Endothelial cell of umbilical vein (primary cell): ENCODE measurements at regions not wholly inside any gene's neighbourhood (a gene's known extent, or its start where the extent isn't known, plus 50 kb on each side); places are given as distances from the start of the nearest gene placed in this dataset.

Experiments used
- BruUV-seq: library from RNA; stranded (reverse); fragments of 400-500 nt; replicated peaks from 2 replicates; lab custom pipeline; 2021; lab: Mats Ljungman, UMichigan
- CTCF ChIA-PET: fragments of 300-600, 350-600 bp; sonication (Branson Sonifier 250); formaldehyde crosslinking; loops from one replicate; lab custom pipeline; 2021; ENCODE audit warnings: antibody characterized with exemption, inconsistent platforms; lab: Charles Lee
- POLR2A ChIA-PET: fragments of 300-600, 350-600 bp; sonication (Branson Sonifier 250); formaldehyde crosslinking; loops from one replicate; lab custom pipeline; 2021; ENCODE audit warnings: antibody characterized with exemption, inconsistent platforms; lab: Charles Lee
- DNase-seq: peaks from one replicate; pipeline ENCODE4 v3.0.0-alpha.2; 2011; ENCODE audit warnings: low read depth, low spot score
- FAIRE-seq: peaks from 2 replicates; lab custom pipeline; 2011; peaks lifted over from hg19 to GRCh38; lab: Jason Lieb, UNC
- H2AFZ ChIP-seq: 2 replicates; pipeline ENCODE4 v1.6.0; 2012; ENCODE audit warnings: low read depth, low read length, control low read depth, inconsistent platforms
- H3K27ac ChIP-seq: 2 replicates; pipeline ENCODE4 v1.5.1; 2011; ENCODE audit warnings: low read depth, mild to moderate bottlenecking, control low read depth, low read length, moderate library complexity; ENCODE audit not compliant: insufficient read depth
- H3K27me3 ChIP-seq, 2 experiments: 2 replicates each; pipeline versions ENCODE4 v1.6.0 to v1.6.1; 2011; ENCODE audit warnings: low read length in 2 of 2, mixed read lengths in 1 of 2; ENCODE audit not compliant: control insufficient read depth in 2 of 2, insufficient read depth in 2 of 2
- H3K36me3 ChIP-seq, 2 experiments: 2 replicates in 1 of 2; 3 replicates in 1 of 2; pipeline ENCODE4 v1.5.1; 2011; ENCODE audit warnings: low read length in 2 of 2, mild to moderate bottlenecking in 1 of 2, moderate library complexity in 1 of 2; ENCODE audit not compliant: control insufficient read depth in 2 of 2, insufficient read depth in 2 of 2; ENCODE audit errors: extremely low read depth in 1 of 2
- H3K4me1 ChIP-seq: 3 replicates; pipeline ENCODE4 v1.5.1; 2011; ENCODE audit warnings: mild to moderate bottlenecking, low read length; ENCODE audit not compliant: control insufficient read depth, insufficient read depth; ENCODE audit errors: extremely low read depth
- H3K4me2 ChIP-seq: 2 replicates; pipeline ENCODE4 v1.6.1; 2011; ENCODE audit warnings: low read length, control low read depth, mixed read lengths; ENCODE audit not compliant: insufficient read depth
- H3K4me3 ChIP-seq, 3 experiments: fragments of 200-600 bp in 1 of 3; sonication (generic), shearing (Covaris generic) in 1 of 3; replicated peaks in 1 of 3; 2 replicates each; pipeline ENCODE4 v1.5.1; 2011 to 2016; ENCODE audit warnings: control low read depth in 3 of 3, low read length in 3 of 3, mild to moderate bottlenecking in 2 of 3, inconsistent platforms in 1 of 3, low read depth in 1 of 3, moderate library complexity in 1 of 3; ENCODE audit not compliant: insufficient read depth in 1 of 3
- H3K79me2 ChIP-seq: 2 replicates; pipeline ENCODE4 v1.6.0; 2012; ENCODE audit warnings: low read length, inconsistent platforms; ENCODE audit not compliant: control insufficient read depth, insufficient read depth
- H3K9ac ChIP-seq: replicated peaks from 2 replicates; pipeline ENCODE3; 2011; ENCODE audit warnings: low read length, control low read depth; ENCODE audit not compliant: insufficient read depth; ENCODE audit errors: extremely low read depth
- H3K9me1 ChIP-seq: replicated peaks from 3 replicates; pipeline ENCODE4 v1.6.0; 2011; ENCODE audit warnings: mild to moderate bottlenecking, low read length; ENCODE audit not compliant: control insufficient read depth, insufficient read depth; ENCODE audit errors: extremely low read depth
- H3K9me3 ChIP-seq: replicated peaks from 2 replicates; pipeline ENCODE4 v1.5.1; 2012; ENCODE audit warnings: low read length, inconsistent platforms; ENCODE audit not compliant: control insufficient read depth, insufficient read depth
- H4K20me1 ChIP-seq: replicated peaks from 2 replicates; pipeline ENCODE3; 2011; ENCODE audit warnings: mild to moderate bottlenecking, low read length; ENCODE audit not compliant: control insufficient read depth, insufficient read depth; ENCODE audit errors: extremely low read depth
- EZH2 ChIP-seq: IDR thresholded peaks from 2 replicates; pipeline ENCODE4 v1.6.1; 2012; ENCODE audit warnings: borderline replicate concordance, low read depth, mild to moderate bottlenecking, moderate library complexity, low read length, inconsistent platforms; ENCODE audit not compliant: severe bottlenecking
- FOS ChIP-seq: IDR thresholded peaks from 2 replicates; pipeline ENCODE4 v1.6.1; 2011; ENCODE audit warnings: mild to moderate bottlenecking, low read length, moderate library complexity, borderline replicate concordance; ENCODE audit not compliant: insufficient read depth
- GATA2 ChIP-seq: IDR thresholded peaks from 2 replicates; pipeline ENCODE4 v1.7.0; 2011; ENCODE audit warnings: low read depth, mild to moderate bottlenecking, moderate library complexity, mixed read lengths, low read length; ENCODE audit not compliant: insufficient read length, insufficient read depth
- JUN ChIP-seq: IDR thresholded peaks from 2 replicates; pipeline ENCODE4 v1.6.1; 2011; ENCODE audit warnings: borderline replicate concordance, low read depth; ENCODE audit not compliant: insufficient read length, insufficient read depth
- MYC ChIP-seq: IDR thresholded peaks from one replicate; pipeline ENCODE4 v1.6.1; 2011; ENCODE audit warnings: mild to moderate bottlenecking, low read depth, low read length
- POLR2A ChIP-seq: IDR thresholded peaks from 2 replicates; pipeline ENCODE4 v1.6.1; 2012; ENCODE audit warnings: low read depth, mild to moderate bottlenecking, control low read depth, low read length
- POLR2AphosphoS5 ChIP-seq: IDR thresholded peaks from 2 replicates; pipeline ENCODE4 v1.6.1; 2012; ENCODE audit warnings: low read depth, mild to moderate bottlenecking, control low read depth, low read length, moderate library complexity; ENCODE audit not compliant: insufficient read depth
- dilution Hi-C: fragments of 300-500 bp; cut with MboI; formaldehyde crosslinking; loops from one replicate; pipeline ENCODE4 v1.15.0; 2019; ENCODE audit warnings: low sequenced_read_pairs; ENCODE audit not compliant: extremely low pct_ligation_motif_present
- intact Hi-C: fragments of 100-400 bp; cut with micrococcal nuclease; formaldehyde crosslinking; loops from one replicate; pipeline ENCODE4 v1.10.0; 2022
- TF ChIP-seq, protein P1 (sequence below): IDR thresholded peaks from 2 replicates; pipeline ENCODE4 v1.6.1; 2011; ENCODE audit not compliant: insufficient read depth, insufficient read length
- TF ChIP-seq, protein P2 (sequence below), 2 donors: IDR thresholded peaks; 1 replicate in 1 of 2; 2 replicates in 1 of 2; pipeline ENCODE4 v1.5.1; 2011; ENCODE audit warnings: low read length in 2 of 2, mild to moderate bottlenecking in 2 of 2, moderate library complexity in 2 of 2, control low read depth in 1 of 2, inconsistent platforms in 1 of 2, low read depth in 1 of 2; ENCODE audit not compliant: insufficient read depth in 1 of 2; ENCODE audit errors: extremely low read depth in 1 of 2

DNA sequence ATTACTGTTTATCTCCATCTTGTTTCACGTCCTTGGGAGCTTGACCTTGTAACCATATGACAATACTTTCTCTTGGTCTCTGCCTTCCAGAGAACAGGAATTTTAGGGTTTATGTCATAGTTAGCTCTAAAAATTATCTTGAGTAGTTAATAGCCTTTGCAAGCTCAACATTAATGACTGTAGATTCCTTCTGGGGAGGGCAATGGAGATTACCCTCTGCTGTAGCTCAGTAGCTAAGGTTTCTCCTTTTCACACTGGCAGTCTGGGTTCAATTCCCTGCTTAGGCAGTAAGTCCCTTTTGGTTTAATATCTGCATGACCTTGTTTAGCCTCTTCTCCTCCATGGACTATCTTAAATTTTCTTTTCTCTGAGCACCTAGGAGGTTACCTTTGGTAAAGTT, 181.7 kb upstream of the GPR101 start:
- no peaks in the 10 kb centered on the region for H3K36me3 ChIP-seq
- intact Hi-C loops, result no loop called here
- no peak overlapping the region for H2AFZ ChIP-seq
- DNase-seq (no peak), FAIRE-seq (no peak)
- dilution Hi-C loops, result no loop called here
- H3K27me3 ChIP-seq, result no peaks in the 10 kb centered on the region
- no peak for TF ChIP-seq GATA2
- TF ChIP-seq EZH2, result no peak
- TF ChIP-seq, protein P1, sequence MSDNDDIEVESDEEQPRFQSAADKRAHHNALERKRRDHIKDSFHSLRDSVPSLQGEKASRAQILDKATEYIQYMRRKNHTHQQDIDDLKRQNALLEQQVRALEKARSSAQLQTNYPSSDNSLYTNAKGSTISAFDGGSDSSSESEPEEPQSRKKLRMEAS, result no peak
- TF ChIP-seq MYC, result no peak
- TF ChIP-seq, protein P2, sequence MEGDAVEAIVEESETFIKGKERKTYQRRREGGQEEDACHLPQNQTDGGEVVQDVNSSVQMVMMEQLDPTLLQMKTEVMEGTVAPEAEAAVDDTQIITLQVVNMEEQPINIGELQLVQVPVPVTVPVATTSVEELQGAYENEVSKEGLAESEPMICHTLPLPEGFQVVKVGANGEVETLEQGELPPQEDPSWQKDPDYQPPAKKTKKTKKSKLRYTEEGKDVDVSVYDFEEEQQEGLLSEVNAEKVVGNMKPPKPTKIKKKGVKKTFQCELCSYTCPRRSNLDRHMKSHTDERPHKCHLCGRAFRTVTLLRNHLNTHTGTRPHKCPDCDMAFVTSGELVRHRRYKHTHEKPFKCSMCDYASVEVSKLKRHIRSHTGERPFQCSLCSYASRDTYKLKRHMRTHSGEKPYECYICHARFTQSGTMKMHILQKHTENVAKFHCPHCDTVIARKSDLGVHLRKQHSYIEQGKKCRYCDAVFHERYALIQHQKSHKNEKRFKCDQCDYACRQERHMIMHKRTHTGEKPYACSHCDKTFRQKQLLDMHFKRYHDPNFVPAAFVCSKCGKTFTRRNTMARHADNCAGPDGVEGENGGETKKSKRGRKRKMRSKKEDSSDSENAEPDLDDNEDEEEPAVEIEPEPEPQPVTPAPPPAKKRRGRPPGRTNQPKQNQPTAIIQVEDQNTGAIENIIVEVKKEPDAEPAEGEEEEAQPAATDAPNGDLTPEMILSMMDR (IDR thresholded peaks at IDR 0.05; ENCODE audit: extremely low read depth in 1 of 2, insufficient read depth in 1 of 2, low read depth in 1 of 2, low read length in 2 of 2), result no peak
- no peak for TF ChIP-seq POLR2A
- TF ChIP-seq FOS, result no peak
- TF ChIP-seq JUN, result no peak
- TF ChIP-seq POLR2AphosphoS5, result no peak
- POLR2A ChIA-PET, result no interaction called here
- H3K27ac ChIP-seq, result no peak overlapping the region
- H3K4me3 ChIP-seq, result no peak overlapping the region
- BruUV-seq, result no TSS peak
- no peak overlapping the region for H3K4me2 ChIP-seq
- no peaks in the 10 kb centered on the region for H3K9me1 ChIP-seq
- CTCF ChIA-PET, result no interaction called here
- H3K9ac ChIP-seq, result no peak overlapping the region
- H3K4me1 ChIP-seq, result no peaks in the 10 kb centered on the region
- H4K20me1 ChIP-seq, result no peaks in the 10 kb centered on the region
- H3K79me2 ChIP-seq, result no peaks in the 10 kb centered on the region
- H3K9me3 ChIP-seq, result no peaks in the 10 kb centered on the region
